Testis (tissue), 2 donors: ENCODE measurements at regions not wholly inside any gene's neighbourhood (a gene's known extent, or its start where the extent isn't known, plus 50 kb on each side); places are given as distances from the start of the nearest gene placed in this dataset.

Experiments
- CTCF ChIP-seq, 3 experiments: fragments of 450-650 bp in 2 of 3; fragments of 200-600 bp in 1 of 3; sonication (generic) in 1 of 3; IDR thresholded peaks; one replicate each; pipeline ENCODE4 v1.5.1; 2016 to 2019; ENCODE audit warnings: antibody characterized with exemption in 3 of 3, mild to moderate bottlenecking in 2 of 3, moderate library complexity in 1 of 3
- POLR2A ChIP-seq: fragments of 450-650 bp; IDR thresholded peaks from one replicate; pipeline ENCODE4 v1.6.1; 2017; ENCODE audit warnings: antibody characterized with exemption, mild to moderate bottlenecking, moderate library complexity

GRCh38 chr10:128318366-128318765 lies 192.1 kb upstream of the MKI67 start:
- TF ChIP-seq CTCF (IDR thresholded peaks at IDR 0.05) = no peak
- no peak for TF ChIP-seq POLR2A
